ENCODE measurements at regions not wholly inside any gene's neighbourhood (a gene's known extent, or its start where the extent isn't known, plus 50 kb on each side); places are given as distances from the start of the nearest gene placed in this dataset.
A peak's percentile ranks its signal among the peaks of the same experiment; 100 is the strongest.

- Mint-ChIP-seq H3K4me3 (ENCODE audit: low read depth) (no peak overlapping the region), H3K4me1 (ENCODE audit: low read depth) (no peaks in the 10 kb centered on the region), H3K36me3 (ENCODE audit: insufficient read depth) (no peaks in the 10 kb centered on the region), H3K27ac (no peak overlapping the region), H3K9me3 (ENCODE audit: low read depth) (no peaks in the 10 kb centered on the region), H3K27me3 (peaks cover 48% of the 10 kb centered on the region)
- DNase-seq (ENCODE audit: low spot score, unreplicated experiment): no peak
- TF ChIP-seq CTCF (IDR thresholded peaks at IDR 0.05; ENCODE audit: unreplicated experiment): no peak
Measured at GRCh38 chr16:86870380-86870779, 292.0 kb downstream of the FOXL1 start.

- no peak overlapping the region for H3K4me3 Mint-ChIP-seq (ENCODE audit: low read depth)
- H3K4me1 Mint-ChIP-seq (ENCODE audit: low read depth): no peaks in the 10 kb centered on the region
- no peak for DNase-seq (ENCODE audit: low spot score, unreplicated experiment)
- H3K27me3 Mint-ChIP-seq: peaks cover 47% of the 10 kb centered on the region
- TF ChIP-seq CTCF (IDR thresholded peaks at IDR 0.05; ENCODE audit: unreplicated experiment): no peak
- H3K9me3 Mint-ChIP-seq (ENCODE audit: low read depth): no peaks in the 10 kb centered on the region
- H3K27ac Mint-ChIP-seq: no peak overlapping the region
- H3K36me3 Mint-ChIP-seq (ENCODE audit: insufficient read depth): no peaks in the 10 kb centered on the region
Measured at GRCh38 chr16:86872131-86872530, 293.8 kb downstream of the FOXL1 start.

GRCh38 chr16:86872833-86873232 lies 294.5 kb downstream of the FOXL1 start:
- Mint-ChIP-seq H3K27me3 (peaks cover 48% of the 10 kb centered on the region), H3K9me3 (ENCODE audit: low read depth) (no peaks in the 10 kb centered on the region), H3K4me3 (ENCODE audit: low read depth) (no peak overlapping the region), H3K4me1 (ENCODE audit: low read depth) (no peaks in the 10 kb centered on the region), H3K36me3 (ENCODE audit: insufficient read depth) (no peaks in the 10 kb centered on the region), H3K27ac (no peak overlapping the region)
- no peak for TF ChIP-seq CTCF (IDR thresholded peaks at IDR 0.05; ENCODE audit: unreplicated experiment)
- no peak for DNase-seq (ENCODE audit: low spot score, unreplicated experiment)

- H3K36me3 Mint-ChIP-seq (ENCODE audit: insufficient read depth): no peaks in the 10 kb centered on the region
- peak overlapping the region; percentile 10 for H3K27ac Mint-ChIP-seq
- no peaks in the 10 kb centered on the region for H3K9me3 Mint-ChIP-seq (ENCODE audit: low read depth)
- no peak overlapping the region for H3K4me3 Mint-ChIP-seq (ENCODE audit: low read depth)
- DNase-seq (ENCODE audit: low spot score, unreplicated experiment): no peak
- peak; percentile 47 for TF ChIP-seq CTCF (IDR thresholded peaks at IDR 0.05; ENCODE audit: unreplicated experiment)
- H3K27me3 Mint-ChIP-seq: peaks cover 42% of the 10 kb centered on the region
- H3K4me1 Mint-ChIP-seq (ENCODE audit: low read depth): no peaks in the 10 kb centered on the region
Measured at GRCh38 chr16:86874141-86874540, 295.8 kb downstream of the FOXL1 start.

- Mint-ChIP-seq H3K27me3 (peaks cover 41% of the 10 kb centered on the region), H3K27ac (no peak overlapping the region), H3K36me3 (ENCODE audit: insufficient read depth) (no peaks in the 10 kb centered on the region), H3K9me3 (ENCODE audit: low read depth) (no peaks in the 10 kb centered on the region), H3K4me3 (ENCODE audit: low read depth) (no peak overlapping the region), H3K4me1 (ENCODE audit: low read depth) (no peaks in the 10 kb centered on the region)
- no peak for TF ChIP-seq CTCF (IDR thresholded peaks at IDR 0.05; ENCODE audit: unreplicated experiment)
- DNase-seq (ENCODE audit: low spot score, unreplicated experiment): no peak
Measured at GRCh38 chr16:86876499-86876898, 298.1 kb downstream of the FOXL1 start.
